Neural crest cell (in vitro differentiated cells): ENCODE measurements at regions not wholly inside any gene's neighbourhood (a gene's known extent, or its start where the extent isn't known, plus 50 kb on each side); places are given as distances from the start of the nearest gene placed in this dataset.
A peak's percentile ranks its signal among the peaks of the same experiment; 100 is the strongest.

Source experiments
- DNase-seq: peaks from one replicate; pipeline ENCODE4 v3.0.0; 2021; ENCODE audit warnings: low read depth, mixed read lengths, low spot score
- H3K27ac Mint-ChIP-seq: one replicate; pipeline ENCODE4 v1.8.0; 2021; ENCODE audit warnings: mild to moderate bottlenecking, mixed read lengths; ENCODE audit not compliant: unreplicated experiment
- H3K27me3 Mint-ChIP-seq: 2 replicates; pipeline ENCODE4 v1.8.0; 2021; ENCODE audit warnings: low read depth, mild to moderate bottlenecking, mixed read lengths
- H3K36me3 Mint-ChIP-seq: 2 replicates; pipeline ENCODE4 v1.8.0; 2021; ENCODE audit warnings: low read depth, mild to moderate bottlenecking, mixed read lengths
- H3K4me1 Mint-ChIP-seq: 2 replicates; pipeline ENCODE4 v1.8.0; 2021; ENCODE audit warnings: mixed read lengths
- H3K4me3 Mint-ChIP-seq: one replicate; pipeline ENCODE4 v1.8.0; 2021; ENCODE audit warnings: mild to moderate bottlenecking, mixed read lengths
- H3K9me3 Mint-ChIP-seq: 2 replicates; pipeline ENCODE4 v1.8.0; 2021; ENCODE audit warnings: mixed read lengths
- CTCF ChIP-seq: fragments of 200-600 bp; sonication (generic); conservative IDR thresholded peaks from 2 replicates; pipeline ENCODE4 v1.5.0; 2021; ENCODE audit warnings: antibody characterized with exemption, mild to moderate bottlenecking

- no peak for TF ChIP-seq CTCF
- DNase-seq = no peak
- peaks cover 3% of the 10 kb centered on the region for H3K9me3 Mint-ChIP-seq
- H3K4me1 Mint-ChIP-seq = peaks cover 9% of the 10 kb centered on the region
- no peaks in the 10 kb centered on the region for H3K27me3 Mint-ChIP-seq
- no peak overlapping the region for H3K4me3 Mint-ChIP-seq
- peaks cover 2% of the 10 kb centered on the region for H3K36me3 Mint-ChIP-seq
- H3K27ac Mint-ChIP-seq = no peak overlapping the region
These were observed 560.8 kb upstream of the CELF2 start for GRCh38 chr10:10456856-10457255.

- Mint-ChIP-seq H3K4me1 (peaks cover 40% of the 10 kb centered on the region), H3K9me3 (no peaks in the 10 kb centered on the region), H3K27ac (no peak overlapping the region), H3K27me3 (no peaks in the 10 kb centered on the region), H3K4me3 (no peak overlapping the region), H3K36me3 (no peaks in the 10 kb centered on the region)
- no peak for DNase-seq
- TF ChIP-seq CTCF = no peak
These were observed 557.2 kb upstream of the CELF2 start for GRCh38 chr10:10460451-10460850.

GRCh38 chr10:10462151-10462941, 555.3 kb upstream of the CELF2 start:
- peaks cover 3% of the 10 kb centered on the region for H3K9me3 Mint-ChIP-seq
- no peaks in the 10 kb centered on the region for H3K27me3 Mint-ChIP-seq
- peak overlapping the region; percentile 50 for H3K4me3 Mint-ChIP-seq
- H3K4me1 Mint-ChIP-seq = peaks cover 40% of the 10 kb centered on the region
- no peaks in the 10 kb centered on the region for H3K36me3 Mint-ChIP-seq
- no peak overlapping the region for H3K27ac Mint-ChIP-seq
- DNase-seq = no peak
- TF ChIP-seq CTCF = no peak

- H3K4me3 Mint-ChIP-seq = no peak overlapping the region
- H3K27me3 Mint-ChIP-seq = no peaks in the 10 kb centered on the region
- no peak for TF ChIP-seq CTCF
- DNase-seq = no peak
- H3K4me1 Mint-ChIP-seq = peaks cover 8% of the 10 kb centered on the region
- peaks cover 23% of the 10 kb centered on the region for H3K36me3 Mint-ChIP-seq
- H3K9me3 Mint-ChIP-seq = peaks cover 36% of the 10 kb centered on the region
- no peak overlapping the region for H3K27ac Mint-ChIP-seq
These were observed 545.9 kb upstream of the CELF2 start for GRCh38 chr10:10471758-10472157.

- Mint-ChIP-seq H3K27me3 (no peaks in the 10 kb centered on the region), H3K9me3 (peaks cover 23% of the 10 kb centered on the region), H3K27ac (no peak overlapping the region), H3K36me3 (peaks cover 19% of the 10 kb centered on the region), H3K4me1 (peaks cover 26% of the 10 kb centered on the region), H3K4me3 (no peak overlapping the region)
- TF ChIP-seq CTCF = no peak
- DNase-seq = no peak
These were observed 541.9 kb upstream of the CELF2 start for GRCh38 chr10:10475812-10476211.
